Stomach (tissue), 4 donors: ENCODE measurements at regions not wholly inside any gene's neighbourhood (a gene's known extent, or its start where the extent isn't known, plus 50 kb on each side); places are given as distances from the start of the nearest gene placed in this dataset.

Experiments used
- EP300 ChIP-seq: sonication (generic); formaldehyde crosslinking; IDR thresholded peaks from one replicate; pipeline ENCODE4 v1.6.1; 2017; ENCODE audit warnings: antibody characterized with exemption
- POLR2A ChIP-seq, 4 donors: fragments of 450-650 bp; IDR thresholded peaks; one replicate each; pipeline ENCODE4 v1.6.1; 2016; ENCODE audit warnings: antibody characterized with exemption in 4 of 4, control low read depth in 2 of 4, mild to moderate bottlenecking in 1 of 4, moderate library complexity in 1 of 4
- TF ChIP-seq, protein P1 (sequence below), 7 experiments: fragments of 450-650 bp in 4 of 7; fragments of 200-600 bp in 3 of 7; sonication (generic) in 3 of 7; IDR thresholded peaks; one replicate each; pipeline ENCODE4 v1.5.1; 2016 to 2019; ENCODE audit warnings: antibody characterized with exemption in 7 of 7, control low read depth in 2 of 7, mild to moderate bottlenecking in 1 of 7

DNA sequence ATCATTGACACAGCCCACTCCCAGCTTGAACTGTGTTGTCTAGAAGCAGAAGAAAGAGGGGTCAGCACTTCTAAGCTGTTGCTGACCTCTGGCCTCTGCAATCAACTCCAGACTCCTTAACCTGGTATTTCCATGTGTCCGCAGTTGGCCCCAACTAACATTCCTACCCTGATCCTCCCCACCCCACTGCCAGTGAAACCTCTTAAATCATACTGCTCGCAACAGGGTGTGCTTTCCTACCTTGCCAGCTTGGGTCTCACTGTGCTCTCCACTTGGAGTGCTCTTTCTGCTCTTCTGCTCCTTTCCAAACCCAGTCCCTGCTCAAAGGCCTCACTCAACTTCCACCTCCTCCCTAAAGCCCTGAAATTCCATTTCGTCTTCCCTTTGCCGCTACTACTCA lies 52.3 kb upstream of the RPS6KA3 start:
- TF ChIP-seq, protein P1, sequence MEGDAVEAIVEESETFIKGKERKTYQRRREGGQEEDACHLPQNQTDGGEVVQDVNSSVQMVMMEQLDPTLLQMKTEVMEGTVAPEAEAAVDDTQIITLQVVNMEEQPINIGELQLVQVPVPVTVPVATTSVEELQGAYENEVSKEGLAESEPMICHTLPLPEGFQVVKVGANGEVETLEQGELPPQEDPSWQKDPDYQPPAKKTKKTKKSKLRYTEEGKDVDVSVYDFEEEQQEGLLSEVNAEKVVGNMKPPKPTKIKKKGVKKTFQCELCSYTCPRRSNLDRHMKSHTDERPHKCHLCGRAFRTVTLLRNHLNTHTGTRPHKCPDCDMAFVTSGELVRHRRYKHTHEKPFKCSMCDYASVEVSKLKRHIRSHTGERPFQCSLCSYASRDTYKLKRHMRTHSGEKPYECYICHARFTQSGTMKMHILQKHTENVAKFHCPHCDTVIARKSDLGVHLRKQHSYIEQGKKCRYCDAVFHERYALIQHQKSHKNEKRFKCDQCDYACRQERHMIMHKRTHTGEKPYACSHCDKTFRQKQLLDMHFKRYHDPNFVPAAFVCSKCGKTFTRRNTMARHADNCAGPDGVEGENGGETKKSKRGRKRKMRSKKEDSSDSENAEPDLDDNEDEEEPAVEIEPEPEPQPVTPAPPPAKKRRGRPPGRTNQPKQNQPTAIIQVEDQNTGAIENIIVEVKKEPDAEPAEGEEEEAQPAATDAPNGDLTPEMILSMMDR (IDR thresholded peaks at IDR 0.05) = no peak
- TF ChIP-seq EP300 (no peak), POLR2A (IDR thresholded peaks at IDR 0.05) (no peak)
